ENCODE measurements at regions not wholly inside any gene's neighbourhood (a gene's known extent, or its start where the extent isn't known, plus 50 kb on each side); places are given as distances from the start of the nearest gene placed in this dataset.

- TF ChIP-seq CUX1 (IDR thresholded peaks at IDR 0.05; ENCODE audit: insufficient replicate concordance, low read depth, low read length) (no peak), PBX3 (IDR thresholded peaks at IDR 0.05; ENCODE audit: insufficient replicate concordance, low read depth, low read length) (no peak), RAD21 (IDR thresholded peaks at IDR 0.05; ENCODE audit: insufficient read depth, low read depth, low read length) (no peak), HDAC2 (IDR thresholded peaks at IDR 0.05) (no peak), CBX3 (IDR thresholded peaks at IDR 0.05; ENCODE audit: borderline replicate concordance, low read depth) (no peak), KDM1A (IDR thresholded peaks at IDR 0.05; ENCODE audit: borderline replicate concordance) (no peak)
Observed at GRCh38 chr2:59706729-59707128, 846.7 kb downstream of the BCL11A start (continued).

- RAD21 ChIA-PET (ENCODE audit: unreplicated experiment): no interaction called here
- TF ChIP-seq BHLHE40 (IDR thresholded peaks at IDR 0.05; ENCODE audit: borderline replicate concordance in 1 of 2, low read depth in 2 of 2, low read length in 1 of 2): no peak
- TF ChIP-seq EED (IDR thresholded peaks at IDR 0.05; ENCODE audit: low read depth): no peak
- TF ChIP-seq SPI1 (IDR thresholded peaks at IDR 0.05; ENCODE audit: borderline replicate concordance, insufficient read depth, low read depth, low read length): no peak
- no peak for TF ChIP-seq NR2C2 (IDR thresholded peaks at IDR 0.05; ENCODE audit: borderline replicate concordance, control insufficient read depth, insufficient read length, low read depth)
- no peak for TF ChIP-seq ATF3 (IDR thresholded peaks at IDR 0.05; ENCODE audit: borderline replicate concordance, extremely low read depth, low read depth, low read length)
- TF ChIP-seq ZNF24 (IDR thresholded peaks at IDR 0.05): no peak
- no peak for TF ChIP-seq SUZ12 (IDR thresholded peaks at IDR 0.05; ENCODE audit: unreplicated experiment)
- no peak for TF ChIP-seq BACH1 (IDR thresholded peaks at IDR 0.05; ENCODE audit: borderline replicate concordance)
- no peak for TF ChIP-seq SREBF2 (IDR thresholded peaks at IDR 0.05; ENCODE audit: low read length)
- no peak for TF ChIP-seq IKZF2 (IDR thresholded peaks at IDR 0.05)
- TF ChIP-seq JUNB (IDR thresholded peaks at IDR 0.05): no peak
- TF ChIP-seq PAX8 (IDR thresholded peaks at IDR 0.05): no peak
- TF ChIP-seq RB1 (IDR thresholded peaks at IDR 0.05; ENCODE audit: borderline replicate concordance): no peak
- no peak for TF ChIP-seq NR2F1 (conservative IDR thresholded peaks at IDR 0.05)
Observed at GRCh38 chr2:59703796-59704195, 849.7 kb downstream of the BCL11A start.

More at GRCh38 chr2:59703796-59704195, 849.7 kb downstream of the BCL11A start:
- intact Hi-C loops (cut with micrococcal nuclease; ENCODE audit: unreplicated experiment) (no loop called here), in situ Hi-C loops (cut with MboI) (no loop called here)
- ChIA-PET POLR2A (no interaction called here), CTCF (no interaction called here), SMC1A (ENCODE audit: uncharacterized antibody, unreplicated experiment) (no interaction called here)
- ATAC-seq (no peak), DNase-seq (ENCODE audit: low read depth, low spot score) (no peak), FAIRE-seq (no peak)
- H4K20me1 ChIP-seq (ENCODE audit: control insufficient read depth, insufficient read depth): no peaks in the 10 kb centered on the region
- H3K36me3 ChIP-seq (ENCODE audit: control insufficient read depth in 2 of 2, insufficient read depth in 2 of 2, low read length in 1 of 2): no peaks in the 10 kb centered on the region
- no peaks in the 10 kb centered on the region for H3K27me3 ChIP-seq (replicated peaks in 1 of 2; ENCODE audit: control insufficient read depth in 2 of 2, insufficient read depth in 2 of 2, low read length in 1 of 2)
- no peak overlapping the region for H3K4me2 ChIP-seq (ENCODE audit: control insufficient read depth, insufficient read depth)
- H3K9ac ChIP-seq (ENCODE audit: control insufficient read depth, insufficient read depth, low read length): no peak overlapping the region
- no peak overlapping the region for H2AFZ ChIP-seq (ENCODE audit: control insufficient read depth, low read depth, low read length)
- BruUV-seq (replicated peaks): no TSS peak
- H3K4me1 ChIP-seq (ENCODE audit: control insufficient read depth, insufficient read depth, low read length): no peaks in the 10 kb centered on the region
- WGBS (ENCODE audit: insufficient coverage, insufficient replicate concordance, low lambda C conversion rate, missing lambda C conversion rate): 0% methylated on average over 1 of the region's 1 CpG
- no peaks in the 10 kb centered on the region for H3K9me3 ChIP-seq (replicated peaks; ENCODE audit: control insufficient read depth, insufficient read depth, low read length)
- no peaks in the 10 kb centered on the region for H3K79me2 ChIP-seq (ENCODE audit: control insufficient read depth, insufficient read depth, low read length)
- no peak overlapping the region for H3K4me3 ChIP-seq
- H3K27ac ChIP-seq (ENCODE audit: control insufficient read depth, insufficient read depth): no peak overlapping the region

Measured in GM12878 (cell line).